Erythroblast (primary cell): ENCODE measurements at regions not wholly inside any gene's neighbourhood (a gene's known extent, or its start where the extent isn't known, plus 50 kb on each side); places are given as distances from the start of the nearest gene placed in this dataset.

ENCODE experiments used
- DNase-seq, 2 experiments: peaks; one replicate each; lab custom pipeline; 2025; lab: John Stamatoyannopoulos, UW
- GATA1 ChIP-seq: IDR thresholded peaks from 2 replicates; pipeline ENCODE4 v1.6.1; 2011; ENCODE audit warnings: low read depth, mild to moderate bottlenecking, control low read depth, low read length, moderate library complexity
- POLR2A ChIP-seq: IDR thresholded peaks from 2 replicates; pipeline ENCODE4 v1.6.1; 2011; ENCODE audit warnings: mild to moderate bottlenecking, low read length

DNA sequence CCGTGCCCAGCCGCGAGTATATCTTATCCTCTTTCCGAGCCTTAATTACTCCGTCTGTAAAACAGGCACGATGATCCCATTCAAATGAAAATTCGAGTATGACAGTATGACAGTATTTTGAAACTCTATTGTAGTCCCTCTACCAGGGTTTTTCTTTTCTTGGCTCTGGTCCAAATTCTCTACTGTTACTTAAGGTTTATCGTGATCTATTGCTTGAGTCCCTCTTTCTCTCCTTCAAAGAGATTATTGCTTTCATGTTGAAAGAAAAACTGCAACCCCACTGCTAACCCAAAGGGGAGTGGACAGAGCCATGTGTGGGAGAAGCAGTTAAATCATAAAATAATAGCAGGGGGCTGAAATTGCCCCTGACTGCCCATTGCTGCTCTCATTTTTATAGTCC lies 1156.6 kb upstream of the AUTS2 start:
- DNase-seq, result no peak
- TF ChIP-seq POLR2A (no peak), GATA1 (no peak)

GRCh38 chr7:68442931-68443631 lies 1155.2 kb upstream of the AUTS2 start:
- TF ChIP-seq POLR2A (no peak), GATA1 (no peak)
- DNase-seq, result no peak

- TF ChIP-seq POLR2A (no peak), GATA1 (no peak)
Observed at GRCh38 chr7:68444042-68444441, 1154.2 kb upstream of the AUTS2 start.

GRCh38 chr7:68444956-68445355 lies 1153.3 kb upstream of the AUTS2 start:
- TF ChIP-seq GATA1 (no peak), POLR2A (no peak)
- no peak for DNase-seq

More at GRCh38 chr7:68444042-68444441, 1154.2 kb upstream of the AUTS2 start:
- DNase-seq, result no peak

DNA sequence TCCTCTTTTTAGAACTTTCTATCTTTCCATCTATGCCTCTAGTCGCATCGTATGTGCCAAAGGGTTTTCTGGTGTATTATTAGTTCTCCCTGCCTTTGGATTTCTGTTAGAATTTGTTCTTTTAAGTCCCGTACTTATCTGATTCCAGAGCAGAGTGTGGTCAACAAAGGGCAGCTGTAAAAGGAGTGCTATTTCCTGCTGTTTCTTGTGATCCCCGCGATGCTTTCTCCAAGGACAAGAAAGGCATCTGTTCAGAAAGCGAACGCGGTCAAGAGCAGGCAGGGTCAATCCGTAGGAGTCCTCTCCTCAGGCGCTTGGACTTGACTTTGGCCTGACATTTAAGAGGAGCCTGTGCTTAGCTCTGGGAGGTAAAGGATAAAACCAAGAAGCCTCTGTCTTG lies 1152.1 kb upstream of the AUTS2 start:
- no peak for DNase-seq
- TF ChIP-seq GATA1, result no peak
- TF ChIP-seq POLR2A, result no peak

- TF ChIP-seq GATA1 (no peak), POLR2A (no peak)
- DNase-seq, result no peak
Observed at GRCh38 chr7:68449099-68449498, 1149.2 kb upstream of the AUTS2 start.

DNA sequence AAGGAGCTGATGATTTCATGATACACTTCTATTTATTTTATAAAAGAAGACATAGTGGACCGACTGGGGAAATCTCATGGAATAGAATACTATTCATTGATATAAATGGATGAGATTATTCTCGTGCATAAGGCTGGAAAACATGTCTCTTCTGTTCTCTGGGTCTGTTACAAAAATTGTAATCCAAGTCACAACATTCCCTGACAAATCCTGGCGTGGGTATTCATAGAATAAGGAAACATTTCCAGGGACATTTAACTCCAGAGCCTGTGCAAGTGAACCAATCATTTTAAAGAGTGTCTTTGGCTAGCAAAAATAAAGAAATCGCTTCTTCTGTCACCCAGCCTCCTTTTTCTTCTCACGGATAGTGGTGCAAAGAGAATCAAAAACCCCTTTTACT lies 1148.5 kb upstream of the AUTS2 start:
- no peak for TF ChIP-seq GATA1
- no peak for TF ChIP-seq POLR2A
- DNase-seq, result no peak

DNA sequence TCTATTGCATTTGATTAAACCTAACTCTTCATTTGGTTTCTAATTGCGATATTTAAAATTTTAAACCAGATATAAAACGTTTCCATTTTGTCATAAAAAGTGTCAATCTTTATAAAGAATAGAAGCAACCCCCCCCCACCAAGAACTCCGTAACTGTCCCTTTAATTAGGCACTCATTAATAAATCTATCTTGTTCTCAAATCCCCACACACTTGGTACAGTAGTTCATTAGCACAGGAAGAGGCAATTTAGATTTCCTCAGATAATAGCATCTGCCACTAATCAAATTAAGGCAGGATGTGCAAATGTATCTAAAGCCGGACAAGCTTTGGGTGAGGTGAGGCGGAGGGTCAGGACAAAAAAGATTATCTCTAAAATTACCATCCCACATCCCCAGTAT lies 1143.3 kb upstream of the AUTS2 start:
- no peak for DNase-seq
- TF ChIP-seq GATA1, result no peak

- no peak for DNase-seq
- TF ChIP-seq POLR2A, result no peak
- TF ChIP-seq GATA1, result no peak
Observed at GRCh38 chr7:68456469-68456868, 1141.8 kb upstream of the AUTS2 start.

- TF ChIP-seq POLR2A (no peak), GATA1 (no peak)
- DNase-seq, result no peak
Observed at GRCh38 chr7:68457481-68457880, 1140.8 kb upstream of the AUTS2 start.

- DNase-seq, result no peak
- no peak for TF ChIP-seq GATA1
- no peak for TF ChIP-seq POLR2A
Observed at GRCh38 chr7:68458010-68458908, 1140.0 kb upstream of the AUTS2 start.

- no peak for TF ChIP-seq POLR2A
- no peak for TF ChIP-seq GATA1
- no peak for DNase-seq
Observed at GRCh38 chr7:68461430-68461829, 1136.8 kb upstream of the AUTS2 start.

DNA sequence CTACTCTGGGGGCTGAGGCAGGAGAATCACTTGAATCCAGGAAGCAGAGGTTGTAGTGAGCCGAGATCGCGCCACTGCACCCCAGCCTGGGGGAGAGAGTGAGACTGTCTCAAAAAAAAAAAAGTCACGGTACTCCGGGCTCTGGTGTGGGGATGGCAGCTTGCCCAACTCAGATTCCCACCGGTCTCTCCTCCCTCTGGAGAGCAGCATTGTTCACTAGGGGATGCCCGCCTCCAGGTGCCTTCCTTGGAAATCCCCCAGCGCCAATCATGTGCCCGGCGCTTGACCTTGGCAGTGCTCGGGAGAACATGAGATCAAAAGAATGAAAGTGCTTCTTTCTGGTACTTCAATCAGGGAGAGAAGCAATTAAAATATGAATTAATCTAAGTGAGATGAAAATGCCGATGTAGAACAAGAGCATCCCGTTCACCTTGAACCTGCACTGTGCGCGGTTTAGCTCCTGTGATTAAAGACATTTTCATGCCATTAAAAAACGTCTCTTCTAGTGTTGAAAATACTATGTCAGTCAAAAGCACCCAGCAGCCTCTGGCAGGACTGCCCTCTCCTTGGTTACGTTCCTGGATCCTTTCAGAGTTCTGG lies 1127.3 kb upstream of the AUTS2 start:
- TF ChIP-seq GATA1 (no peak), POLR2A (no peak)

GRCh38 chr7:68472688-68473087 lies 1125.6 kb upstream of the AUTS2 start:
- TF ChIP-seq POLR2A (no peak), GATA1 (no peak)
- no peak for DNase-seq

More for the DNA sequence above, 1127.3 kb upstream of the AUTS2 start:
- DNase-seq, result no peak
